DMS114 treated with DMSO at 0.1 percent for 48 hours (cell line): ENCODE measurements at regions not wholly inside any gene's neighbourhood (a gene's known extent, or its start where the extent isn't known, plus 50 kb on each side); places are given as distances from the start of the nearest gene placed in this dataset.

Source experiments
- DNase-seq: peaks from one replicate; lab custom pipeline; 2025; ENCODE audit not compliant: unreplicated experiment; lab: John Stamatoyannopoulos, UW

DNA sequence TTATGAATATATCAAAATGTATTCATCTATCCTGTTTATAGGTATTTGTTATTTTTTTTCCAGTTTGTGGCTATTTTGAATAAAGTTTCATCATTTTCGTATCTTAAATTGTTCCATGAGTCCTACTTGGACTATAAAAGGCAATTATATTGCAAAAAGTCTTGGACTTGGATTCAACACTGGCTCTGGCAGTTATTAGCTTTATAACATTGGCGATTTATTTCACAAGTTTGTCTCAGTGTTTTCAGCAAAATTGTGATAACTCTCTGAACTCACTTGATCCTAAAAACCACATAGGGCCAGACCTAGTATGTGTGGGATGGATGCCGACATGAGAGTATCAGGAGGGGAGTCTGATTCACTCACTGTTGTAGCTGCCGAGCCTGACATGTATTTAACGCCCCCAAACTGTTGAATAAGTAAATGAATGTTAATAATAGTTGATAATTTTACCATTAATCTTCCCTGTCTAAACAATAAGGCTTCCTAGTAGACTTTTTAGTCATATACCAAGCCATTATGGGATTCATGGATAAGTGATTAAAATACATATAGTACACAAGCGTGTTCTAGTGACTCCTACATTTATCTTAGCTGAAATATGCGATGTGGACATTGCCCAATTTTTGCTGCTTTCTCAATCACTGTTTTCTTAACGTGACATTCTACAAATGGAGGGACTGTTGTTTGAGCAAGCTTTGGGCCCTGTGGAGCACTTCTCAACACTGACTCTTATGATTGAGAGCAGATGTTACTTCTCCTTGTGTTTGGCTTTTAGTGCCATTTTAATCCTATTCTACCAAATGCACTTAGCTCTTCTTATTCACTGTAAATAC is 907.6 kb downstream of the EPHA4 start:
- DNase-seq = no peak

GRCh38 chr2:220665108-220665471 is 907.0 kb downstream of the EPHA4 start:
- DNase-seq = no peak

DNA sequence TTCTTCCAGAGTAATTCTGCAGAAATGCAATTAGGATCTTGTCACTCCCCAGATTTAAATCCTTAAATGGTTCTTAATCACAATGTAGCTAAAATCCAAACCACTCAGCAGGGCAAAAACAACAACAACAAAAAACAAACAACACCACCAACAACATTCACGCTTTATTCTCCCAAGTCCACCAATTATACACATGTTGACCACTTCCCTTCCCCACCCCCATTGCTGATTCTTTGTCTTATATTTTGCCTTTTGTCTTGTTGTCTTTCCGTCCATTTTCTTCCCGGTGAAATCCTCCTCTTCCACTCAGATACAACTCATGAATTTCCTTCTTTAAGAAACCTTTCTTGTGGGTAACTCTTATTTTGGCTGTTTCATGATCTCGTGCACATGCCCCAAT is 902.8 kb downstream of the EPHA4 start:
- no peak for DNase-seq

GRCh38 chr2:220670511-220670910 is 901.6 kb downstream of the EPHA4 start:
- no peak for DNase-seq

GRCh38 chr2:220673151-220673874 is 898.8 kb downstream of the EPHA4 start:
- no peak for DNase-seq

DNA sequence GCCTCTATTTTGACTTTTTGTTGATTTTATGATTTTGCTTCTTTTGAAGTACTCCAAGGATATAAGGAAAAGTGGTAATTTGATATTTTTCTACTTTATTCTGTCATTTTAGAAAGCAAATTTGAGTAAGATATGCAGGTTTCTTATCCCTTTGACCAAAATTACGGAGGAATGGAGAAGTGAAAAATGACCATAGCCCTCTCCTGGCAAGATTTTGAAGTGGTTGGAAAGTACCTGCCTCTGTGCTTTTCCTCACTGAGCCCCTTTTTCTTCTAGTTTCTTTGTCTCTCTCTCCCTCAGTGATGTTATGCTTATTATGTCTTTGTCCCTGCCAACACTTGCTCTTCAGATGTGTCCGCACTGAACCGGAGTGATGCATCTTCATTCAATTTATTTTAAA is 898.1 kb downstream of the EPHA4 start:
- no peak for DNase-seq

DNA sequence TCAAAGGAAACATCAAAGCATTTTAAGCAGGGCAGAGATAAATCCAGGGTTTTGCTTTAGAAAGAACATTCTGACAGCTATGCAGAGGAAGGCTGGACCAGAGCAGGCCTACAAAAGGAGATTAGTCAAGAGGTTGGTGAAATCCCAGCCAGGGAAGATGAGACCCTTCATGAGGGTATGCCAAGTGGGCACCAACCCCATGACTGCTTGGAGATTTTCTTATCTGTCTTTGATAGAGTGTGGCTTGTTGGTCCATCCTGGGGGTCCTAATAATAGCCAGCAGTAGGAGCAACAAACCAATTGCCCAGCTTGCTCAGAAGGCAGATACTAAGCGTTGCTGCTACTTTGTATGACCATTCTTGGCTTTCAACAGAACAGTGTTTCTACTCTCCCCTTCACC is 895.4 kb downstream of the EPHA4 start:
- DNase-seq = no peak

DNA sequence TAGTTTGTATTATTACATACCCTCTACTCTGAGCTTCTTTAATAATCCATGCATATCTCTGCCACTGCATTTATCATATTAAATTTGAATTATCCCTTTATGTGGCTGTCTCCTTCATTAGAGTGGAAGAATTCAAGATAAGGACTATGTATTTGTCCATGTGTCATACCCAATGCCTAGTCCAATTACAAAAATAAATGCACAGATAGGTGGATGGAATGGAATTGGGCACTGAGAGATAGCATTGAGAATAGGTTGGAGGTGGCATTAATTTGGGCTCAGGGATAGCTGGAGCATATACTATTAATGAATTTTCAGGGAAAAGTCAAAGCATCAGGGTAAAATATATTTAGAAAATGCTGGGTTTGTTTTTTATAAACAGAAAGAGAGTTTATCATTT is 893.2 kb downstream of the EPHA4 start:
- no peak for DNase-seq

- no peak for DNase-seq
Observed at GRCh38 chr2:220682616-220683015, 889.5 kb downstream of the EPHA4 start.

- no peak for DNase-seq
Observed at GRCh38 chr2:220684099-220684498, 888.0 kb downstream of the EPHA4 start.

- peak; percentile 7 for DNase-seq
Observed at GRCh38 chr2:220687231-220687843, 884.8 kb downstream of the EPHA4 start.

GRCh38 chr2:220695397-220696279 is 876.5 kb downstream of the EPHA4 start:
- DNase-seq = no peak

DNA sequence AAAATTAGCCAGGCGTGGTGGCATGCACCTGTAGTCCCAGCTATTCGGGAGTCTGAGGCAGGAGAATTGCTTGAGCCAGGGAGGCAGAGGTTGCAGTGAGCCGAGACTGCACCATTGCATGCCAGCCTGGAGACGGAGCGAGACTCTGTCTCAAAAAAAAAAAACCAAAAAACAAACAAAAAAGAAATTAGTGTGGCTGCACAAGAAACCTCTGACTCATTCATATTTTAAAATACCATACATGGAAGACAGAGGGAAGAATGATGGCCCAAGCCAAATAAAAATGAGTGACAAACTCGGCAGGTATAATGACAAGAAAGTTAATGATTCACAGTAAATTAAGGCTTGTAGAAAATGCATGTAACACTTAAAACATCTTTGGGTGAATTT is 875.8 kb downstream of the EPHA4 start:
- no peak for DNase-seq

DNA sequence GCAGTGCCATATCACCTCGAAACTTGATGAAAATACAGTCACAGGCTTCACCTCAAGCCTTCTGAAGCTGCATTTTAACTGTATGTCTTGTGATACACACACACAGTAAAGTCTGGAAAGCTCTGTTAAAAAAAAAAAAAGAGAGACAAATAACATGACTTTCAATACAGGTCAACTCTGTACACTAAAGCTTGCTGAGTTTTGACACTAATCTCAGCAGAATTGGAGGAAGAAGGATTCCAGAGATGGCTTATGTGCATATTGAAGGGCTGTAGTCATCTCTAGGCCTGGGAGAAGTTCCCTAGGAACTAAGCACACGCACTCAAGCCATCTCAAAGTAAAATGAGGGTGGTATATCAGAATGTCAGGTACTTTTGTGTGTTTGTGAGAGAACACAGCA is 875.1 kb downstream of the EPHA4 start:
- no peak for DNase-seq

DNA sequence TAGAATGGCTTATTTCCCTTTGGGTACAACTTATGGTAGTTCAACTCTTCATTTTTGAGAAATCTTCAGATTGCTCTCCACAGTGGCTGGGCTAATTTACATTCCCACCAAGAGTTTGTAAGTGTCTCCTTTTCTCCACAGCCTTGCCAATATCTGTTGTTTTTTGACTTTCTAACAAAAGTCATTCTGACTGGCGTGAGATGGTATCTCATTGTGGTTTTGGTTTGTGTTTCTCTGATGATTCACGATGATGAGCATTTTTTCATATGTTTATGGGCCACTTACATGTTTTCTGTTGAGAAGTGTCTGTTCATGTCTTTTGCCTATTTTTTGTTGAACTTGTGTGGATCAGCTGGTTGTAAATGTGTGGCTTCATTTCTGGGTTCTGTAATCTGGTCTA is 871.0 kb downstream of the EPHA4 start:
- DNase-seq = no peak

DNA sequence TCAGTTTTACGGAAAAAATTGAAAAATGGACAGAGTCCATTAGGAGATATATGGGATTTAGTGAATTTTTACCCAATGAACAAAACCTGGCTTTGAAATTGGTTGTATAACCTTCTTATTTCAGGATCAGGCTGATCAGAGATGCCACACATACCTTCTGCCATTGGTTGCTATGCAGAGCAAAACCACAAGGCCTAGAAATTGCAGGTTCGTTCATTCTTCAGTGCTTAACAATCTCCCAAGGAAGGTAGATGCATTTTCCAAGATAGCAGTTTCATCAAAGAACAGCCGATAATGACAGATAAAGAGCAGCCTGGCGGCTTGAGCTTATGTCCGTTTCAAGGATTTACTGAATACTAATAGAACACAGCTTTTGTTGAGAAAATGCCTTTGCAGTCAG is 868.8 kb downstream of the EPHA4 start:
- no peak for DNase-seq

GRCh38 chr2:220704081-220704480 is 868.0 kb downstream of the EPHA4 start:
- DNase-seq = no peak

DNA sequence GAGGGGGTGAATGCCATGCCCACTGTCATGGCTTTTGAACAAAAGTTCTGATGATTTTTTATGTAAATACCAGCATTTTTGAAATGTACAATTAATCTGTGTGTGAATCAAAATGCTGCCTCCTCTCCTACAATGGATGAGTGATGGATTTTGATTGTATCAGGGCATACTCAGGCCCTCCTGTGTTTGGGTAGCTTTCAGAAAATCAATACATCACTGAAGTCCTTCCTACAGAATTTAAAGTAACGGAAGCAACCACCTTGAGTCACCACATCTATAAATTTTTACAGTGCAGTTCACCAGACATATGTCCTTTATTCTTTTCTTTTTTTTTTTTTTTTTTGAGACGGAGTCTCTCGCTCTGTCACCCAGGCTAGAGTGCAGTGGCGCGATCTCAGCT is 867.3 kb downstream of the EPHA4 start:
- DNase-seq = no peak

GRCh38 chr2:220705678-220706077 is 866.4 kb downstream of the EPHA4 start:
- DNase-seq = no peak

DNA sequence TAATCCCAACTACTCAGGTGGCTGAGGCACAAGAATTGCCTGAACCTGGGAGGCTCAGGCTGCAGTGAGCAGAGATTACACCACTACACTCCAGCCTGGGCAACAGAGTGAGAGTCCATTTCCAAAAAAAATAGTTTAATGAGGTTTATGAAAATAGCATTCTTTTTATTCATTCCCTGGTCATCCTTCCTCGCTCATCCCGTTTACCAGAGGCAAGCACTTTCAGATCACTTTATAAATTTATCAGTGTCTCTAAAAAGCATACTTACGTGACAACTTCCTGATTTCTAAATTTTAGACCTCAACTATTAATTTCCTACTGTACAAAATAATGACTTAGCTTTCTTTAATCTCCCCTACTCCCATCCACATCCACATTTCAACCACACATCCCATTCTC is 864.8 kb downstream of the EPHA4 start:
- DNase-seq = no peak

GRCh38 chr2:220708366-220708765 is 863.7 kb downstream of the EPHA4 start:
- no peak for DNase-seq
